HEK293 (cell line): ENCODE measurements at regions not wholly inside any gene's neighbourhood (a gene's known extent, or its start where the extent isn't known, plus 50 kb on each side); places are given as distances from the start of the nearest gene placed in this dataset.

ENCODE experiments used
- CTCF ChIA-PET: fragments of 350-600 bp; formaldehyde crosslinking; extraction: SDS; loops from one replicate; lab custom pipeline; 2021; ENCODE audit warnings: antibody characterized with exemption; lab: Yijun Ruan, JAX
- POLR2A ChIA-PET: fragments of 300-600 bp; formaldehyde crosslinking; extraction: SDS; loops from one replicate; lab custom pipeline; 2020; ENCODE audit warnings: antibody characterized with exemption, inconsistent platforms; lab: Yijun Ruan, JAX
- H3K27ac ChIP-seq: fragments of 200-500 bp; sonication (Bioruptor generic); 2 replicates; pipeline ENCODE4 v1.5.1; 2014; ENCODE audit warnings: low read depth, low read length, control low read depth, inconsistent platforms; ENCODE audit errors: extremely low read depth
- H3K36me3 ChIP-seq, 2 experiments: fragments of 200-500 bp in 1 of 2; sonication (Bioruptor generic) in 1 of 2; 1 replicate in 1 of 2; 2 replicates in 1 of 2; pipeline ENCODE4 v1.5.1; 2014 to 2017; ENCODE audit warnings: inconsistent platforms in 2 of 2, low read length in 2 of 2; ENCODE audit not compliant: control insufficient read depth in 2 of 2, insufficient read depth in 1 of 2
- H3K4me1 ChIP-seq: fragments of 200-500 bp; sonication (Bioruptor generic); 2 replicates; pipeline ENCODE4 v1.5.1; 2014; ENCODE audit warnings: mild to moderate bottlenecking, low read length, inconsistent platforms; ENCODE audit not compliant: control insufficient read depth, insufficient read depth
- H3K4me3 ChIP-seq: 2 replicates; pipeline ENCODE4 v1.5.1; 2011; ENCODE audit warnings: low read depth, mild to moderate bottlenecking, control low read depth, low read length, moderate library complexity
- H3K9me3 ChIP-seq: fragments of 200-500 bp; sonication (Bioruptor generic); 2 replicates; pipeline ENCODE4 v1.5.1; 2014; ENCODE audit warnings: low read depth, low read length, inconsistent platforms; ENCODE audit not compliant: control insufficient read depth, insufficient read depth
- BCL11B ChIP-seq: fragments of 450-650 bp; formaldehyde crosslinking; IDR thresholded peaks from 2 replicates; pipeline ENCODE4 v1.5.1; 2016; ENCODE audit warnings: low read depth, missing biosample characterization, missing genetic modification characterization
- PBX3 ChIP-seq: sonication (generic); formaldehyde crosslinking; IDR thresholded peaks from 2 replicates; pipeline ENCODE4 v1.8.1; 2022; ENCODE audit warnings: mild to moderate bottlenecking, moderate library complexity, missing genetic modification reagents
- PRDM4 ChIP-seq: fragments of 450-650 bp; formaldehyde crosslinking; IDR thresholded peaks from 2 replicates; pipeline ENCODE4 v1.5.1; 2017; ENCODE audit warnings: missing biosample characterization, missing genetic modification characterization
- RBAK ChIP-seq: fragments of 450-650 bp; formaldehyde crosslinking; IDR thresholded peaks from 2 replicates; pipeline ENCODE4 v1.5.1; 2016; ENCODE audit warnings: missing biosample characterization, missing genetic modification characterization
- ZBTB49 ChIP-seq: fragments of 450-650 bp; formaldehyde crosslinking; IDR thresholded peaks from 2 replicates; pipeline ENCODE4 v1.5.1; 2016; ENCODE audit warnings: missing biosample characterization, missing genetic modification characterization, low read depth
- ZBTB8A ChIP-seq: fragments of 450-650 bp; formaldehyde crosslinking; IDR thresholded peaks from 2 replicates; pipeline ENCODE4 v1.5.1; 2016; ENCODE audit warnings: missing biosample characterization, missing genetic modification characterization
- ZNF10 ChIP-seq: fragments of 450-650 bp; formaldehyde crosslinking; IDR thresholded peaks from 2 replicates; pipeline ENCODE4 v1.5.1; 2017; ENCODE audit warnings: missing biosample characterization, missing genetic modification characterization
- ZNF114 ChIP-seq: fragments of 450-650 bp; formaldehyde crosslinking; IDR thresholded peaks from 2 replicates; pipeline ENCODE4 v1.5.0; 2017; ENCODE audit warnings: missing biosample characterization, missing genetic modification characterization
- ZNF239 ChIP-seq: fragments of 450-650 bp; formaldehyde crosslinking; IDR thresholded peaks from 2 replicates; pipeline ENCODE4 v1.5.1; 2016; ENCODE audit warnings: missing biosample characterization, missing genetic modification characterization
- ZNF341 ChIP-seq: fragments of 450-650 bp; formaldehyde crosslinking; IDR thresholded peaks from 2 replicates; pipeline ENCODE4; 2016; ENCODE audit warnings: low read depth, missing biosample characterization, missing genetic modification characterization
- ZNF37A ChIP-seq: fragments of 450-650 bp; IDR thresholded peaks from 2 replicates; pipeline ENCODE4 v1.5.1; 2018; ENCODE audit warnings: missing biosample characterization, missing genetic modification characterization
- ZNF416 ChIP-seq: fragments of 450-650 bp; formaldehyde crosslinking; IDR thresholded peaks from 2 replicates; pipeline ENCODE4 v1.5.1; 2016; ENCODE audit warnings: missing biosample characterization, missing genetic modification characterization
- ZNF423 ChIP-seq: fragments of 450-650 bp; formaldehyde crosslinking; IDR thresholded peaks from 2 replicates; pipeline ENCODE4 v1.5.1; 2016; ENCODE audit warnings: missing biosample characterization, missing genetic modification characterization
- ZNF521 ChIP-seq: fragments of 450-650 bp; formaldehyde crosslinking; IDR thresholded peaks from 2 replicates; pipeline ENCODE4 v1.5.1; 2017; ENCODE audit warnings: missing biosample characterization, mild to moderate bottlenecking, missing genetic modification characterization
- ZNF623 ChIP-seq: fragments of 450-650 bp; formaldehyde crosslinking; IDR thresholded peaks from 2 replicates; pipeline ENCODE4 v1.5.1; 2016; ENCODE audit warnings: missing biosample characterization, missing genetic modification characterization
- ZNF624 ChIP-seq: fragments of 450-650 bp; formaldehyde crosslinking; IDR thresholded peaks from 2 replicates; pipeline ENCODE4 v1.5.1; 2017; ENCODE audit warnings: missing biosample characterization, missing genetic modification characterization
- ZNF670 ChIP-seq: fragments of 450-650 bp; formaldehyde crosslinking; IDR thresholded peaks from 2 replicates; pipeline ENCODE4 v1.5.1; 2016; ENCODE audit warnings: missing biosample characterization, missing genetic modification characterization, low read depth
- ZSCAN23 ChIP-seq: fragments of 450-650 bp; formaldehyde crosslinking; IDR thresholded peaks from 2 replicates; pipeline ENCODE4 v1.5.1; 2016; ENCODE audit warnings: missing biosample characterization, missing genetic modification characterization
- ZXDB ChIP-seq: fragments of 450-650 bp; formaldehyde crosslinking; IDR thresholded peaks from 2 replicates; pipeline ENCODE4 v1.5.1; 2016; ENCODE audit warnings: missing biosample characterization, missing genetic modification characterization
- TF ChIP-seq, protein P1 (sequence below): fragments of 450-650 bp; formaldehyde crosslinking; conservative IDR thresholded peaks from 2 replicates; pipeline ENCODE4 v1.5.1; 2016; ENCODE audit warnings: low read depth, missing biosample characterization, missing genetic modification characterization

DNA sequence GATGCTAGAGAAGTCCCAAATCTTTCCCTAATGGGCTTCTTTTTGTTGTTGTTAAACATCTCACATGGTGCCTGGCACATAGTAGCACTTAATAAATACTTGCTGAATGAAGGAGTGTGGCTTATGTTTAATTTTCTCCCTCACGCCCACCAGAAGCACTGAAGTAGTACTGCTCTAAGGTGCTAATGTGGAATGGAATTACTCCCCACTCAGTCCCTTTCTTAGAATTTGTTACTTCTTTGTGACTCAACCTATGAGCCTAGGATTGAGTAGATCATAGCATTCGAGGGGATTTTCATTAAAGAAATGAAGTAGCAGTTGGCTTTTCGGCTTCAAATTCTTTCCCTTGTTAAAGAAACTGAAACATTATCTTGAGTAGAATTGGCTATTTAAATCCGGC is 192.8 kb downstream of the CLIC5 start:
- H3K4me1 ChIP-seq, result no peaks in the 10 kb centered on the region
- CTCF ChIA-PET, result no interaction called here
- TF ChIP-seq ZNF10 (tag by site-specific recombination), result no peak
- TF ChIP-seq, all 188 proteins: peak for 0
- Histone ChIP-seq H3K9me3 (no peaks in the 10 kb centered on the region), H3K36me3 (no peaks in the 10 kb centered on the region), H3K4me3 (no peak overlapping the region), H3K27ac (no peak overlapping the region)
- POLR2A ChIA-PET, result no interaction called here

DNA sequence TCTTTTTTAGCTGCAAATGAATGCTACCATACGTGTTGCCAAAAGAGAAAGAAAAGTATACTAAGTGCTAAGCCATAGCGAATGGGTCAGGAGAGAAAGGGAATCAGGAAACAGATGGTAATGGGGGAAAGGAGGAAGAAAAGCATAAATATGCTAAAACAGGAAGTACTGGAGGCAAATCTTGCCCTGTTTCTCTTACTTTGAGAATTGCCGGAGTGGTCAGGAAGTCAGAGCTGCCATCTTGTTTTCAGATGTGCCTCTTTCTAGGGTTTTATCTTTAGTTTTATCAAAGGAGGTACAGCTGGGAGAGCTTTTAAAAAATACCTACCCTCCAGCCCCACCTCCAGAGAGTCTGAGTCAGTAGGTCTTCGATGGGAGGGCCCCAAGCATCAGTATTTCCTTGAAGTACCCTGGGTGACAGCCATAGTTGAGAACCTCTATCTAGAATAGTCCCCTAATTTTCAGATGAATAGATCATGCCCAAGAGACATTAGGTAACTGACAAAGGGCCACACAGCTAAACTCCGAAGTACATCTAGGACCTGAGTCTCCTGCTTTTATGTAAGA is 193.3 kb downstream of the CLIC5 start:
- ChIA-PET POLR2A (no interaction called here), CTCF (no interaction called here)
- Histone ChIP-seq H3K9me3 (no peaks in the 10 kb centered on the region), H3K4me3 (no peak overlapping the region), H3K4me1 (no peaks in the 10 kb centered on the region), H3K36me3 (no peaks in the 10 kb centered on the region), H3K27ac (no peak overlapping the region)
- TF ChIP-seq ZNF37A (tag by site-specific recombination), result no peak
- no peak for TF ChIP-seq ZNF341 (tag by site-specific recombination)
- TF ChIP-seq ZSCAN23 (tag by site-specific recombination), result no peak
- TF ChIP-seq ZNF423 (tag by site-specific recombination), result no peak
- no peak for TF ChIP-seq ZBTB8A
- TF ChIP-seq ZNF114 (tag by site-specific recombination), result no peak
- no peak for TF ChIP-seq PRDM4
- no peak for TF ChIP-seq ZNF239
- TF ChIP-seq ZBTB49 (tag by site-specific recombination), result no peak
- no peak for TF ChIP-seq ZNF624
- no peak for TF ChIP-seq ZNF521 (tag by site-specific recombination)
- TF ChIP-seq PBX3 (CRISPR knock-in tag), result no peak
- TF ChIP-seq ZNF670 (tag by site-specific recombination), result no peak
- TF ChIP-seq ZNF416, result no peak

DNA sequence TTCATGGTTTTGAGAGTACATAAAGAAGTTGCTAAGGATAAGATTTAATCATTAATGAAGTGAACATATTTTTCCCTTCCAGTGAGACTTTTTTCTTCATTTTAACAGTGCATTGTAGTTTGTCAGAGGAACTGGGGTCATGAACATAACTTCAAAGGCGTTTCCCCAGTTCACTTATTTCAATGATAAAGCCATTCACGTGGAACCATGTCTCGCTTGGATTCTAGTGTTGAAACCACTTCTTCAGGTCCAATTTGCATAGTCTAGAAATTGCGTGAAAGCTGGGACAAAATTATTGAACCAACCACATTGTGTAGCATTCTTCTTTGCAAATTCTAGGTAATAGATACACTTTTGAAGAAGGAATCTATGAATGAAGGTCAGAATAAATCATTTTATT is 197.0 kb downstream of the CLIC5 start:
- no peak overlapping the region for H3K4me3 ChIP-seq
- no peak overlapping the region for H3K27ac ChIP-seq
- POLR2A ChIA-PET, result no interaction called here
- H3K36me3 ChIP-seq, result no peaks in the 10 kb centered on the region
- H3K4me1 ChIP-seq, result peaks cover 4% of the 10 kb centered on the region; the same call in 1 of the 2 replicates
- H3K9me3 ChIP-seq, result no peaks in the 10 kb centered on the region
- CTCF ChIA-PET, result no interaction called here
- TF ChIP-seq ZNF623 (tag by site-specific recombination) (no peak), BCL11B (no peak), ZXDB (tag by site-specific recombination) (no peak), RBAK (no peak)
- TF ChIP-seq, protein P1, sequence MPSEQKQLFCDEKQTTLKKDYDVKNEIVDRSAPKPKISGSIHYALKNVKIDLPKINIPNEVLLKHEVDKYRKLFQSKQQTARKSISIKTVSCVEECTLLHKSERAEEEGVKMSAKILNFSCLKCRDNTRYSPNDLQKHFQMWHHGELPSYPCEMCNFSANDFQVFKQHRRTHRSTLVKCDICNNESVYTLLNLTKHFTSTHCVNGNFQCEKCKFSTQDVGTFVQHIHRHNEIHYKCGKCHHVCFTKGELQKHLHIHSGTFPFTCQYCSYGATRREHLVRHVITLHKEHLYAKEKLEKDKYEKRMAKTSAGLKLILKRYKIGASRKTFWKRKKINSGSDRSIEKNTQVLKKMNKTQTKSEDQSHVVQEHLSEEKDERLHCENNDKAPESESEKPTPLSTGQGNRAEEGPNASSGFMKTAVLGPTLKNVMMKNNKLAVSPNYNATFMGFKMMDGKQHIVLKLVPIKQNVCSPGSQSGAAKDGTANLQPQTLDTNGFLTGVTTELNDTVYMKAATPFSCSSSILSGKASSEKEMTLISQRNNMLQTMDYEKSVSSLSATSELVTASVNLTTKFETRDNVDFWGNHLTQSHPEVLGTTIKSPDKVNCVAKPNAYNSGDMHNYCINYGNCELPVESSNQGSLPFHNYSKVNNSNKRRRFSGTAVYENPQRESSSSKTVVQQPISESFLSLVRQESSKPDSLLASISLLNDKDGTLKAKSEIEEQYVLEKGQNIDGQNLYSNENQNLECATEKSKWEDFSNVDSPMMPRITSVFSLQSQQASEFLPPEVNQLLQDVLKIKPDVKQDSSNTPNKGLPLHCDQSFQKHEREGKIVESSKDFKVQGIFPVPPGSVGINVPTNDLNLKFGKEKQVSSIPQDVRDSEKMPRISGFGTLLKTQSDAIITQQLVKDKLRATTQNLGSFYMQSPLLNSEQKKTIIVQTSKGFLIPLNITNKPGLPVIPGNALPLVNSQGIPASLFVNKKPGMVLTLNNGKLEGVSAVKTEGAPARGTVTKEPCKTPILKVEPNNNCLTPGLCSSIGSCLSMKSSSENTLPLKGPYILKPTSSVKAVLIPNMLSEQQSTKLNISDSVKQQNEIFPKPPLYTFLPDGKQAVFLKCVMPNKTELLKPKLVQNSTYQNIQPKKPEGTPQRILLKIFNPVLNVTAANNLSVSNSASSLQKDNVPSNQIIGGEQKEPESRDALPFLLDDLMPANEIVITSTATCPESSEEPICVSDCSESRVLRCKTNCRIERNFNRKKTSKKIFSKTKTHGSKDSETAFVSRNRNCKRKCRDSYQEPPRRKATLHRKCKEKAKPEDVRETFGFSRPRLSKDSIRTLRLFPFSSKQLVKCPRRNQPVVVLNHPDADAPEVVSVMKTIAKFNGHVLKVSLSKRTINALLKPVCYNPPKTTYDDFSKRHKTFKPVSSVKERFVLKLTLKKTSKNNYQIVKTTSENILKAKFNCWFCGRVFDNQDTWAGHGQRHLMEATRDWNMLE (tag by site-specific recombination), result no peak
